Activated T-cell treated with anti-CD3 and anti-CD28 coated beads, Interleukin-2, amount 50 U/mL, for 1 hour (primary cell): ENCODE measurements at regions not wholly inside any gene's neighbourhood (a gene's known extent, or its start where the extent isn't known, plus 50 kb on each side); places are given as distances from the start of the nearest gene placed in this dataset.

Experiments used
- DNase-seq: peaks from one replicate; pipeline ENCODE4 v3.0.0-alpha.2; 2020

DNA sequence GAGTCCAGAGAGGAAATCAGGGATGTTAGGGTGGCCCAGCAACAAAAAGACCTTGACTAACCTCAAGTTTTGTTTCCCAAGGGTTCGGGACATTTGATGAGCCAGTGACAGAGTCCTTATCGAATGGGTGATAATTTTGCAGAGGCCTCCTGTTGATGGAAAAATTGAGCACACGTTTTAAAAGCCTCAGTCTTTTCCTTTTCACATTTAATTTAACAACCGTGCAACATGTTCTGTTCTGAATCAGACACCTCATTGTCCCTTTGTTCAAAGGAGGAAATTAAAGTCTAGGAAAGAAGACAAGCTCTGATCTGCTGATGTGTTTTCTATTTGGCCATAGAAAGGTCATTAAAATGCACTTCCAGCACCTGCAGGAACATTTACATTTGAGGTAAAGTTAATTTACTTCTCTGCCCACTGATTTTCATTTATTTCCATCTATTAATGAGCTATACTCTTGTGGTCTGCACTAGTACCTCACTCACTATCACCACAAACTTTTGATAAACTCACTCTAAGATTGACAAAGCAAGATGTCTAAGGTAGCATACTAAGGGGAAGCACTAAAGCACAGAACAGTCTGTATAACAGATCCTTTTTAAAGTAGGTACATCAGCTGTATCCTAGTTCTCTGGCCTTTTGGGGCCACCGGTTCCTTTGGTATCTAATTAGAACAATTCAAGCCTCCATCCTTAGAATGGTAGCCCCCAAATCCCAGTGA is 147.0 kb downstream of the RPAP3 start:
- no peak for DNase-seq

DNA sequence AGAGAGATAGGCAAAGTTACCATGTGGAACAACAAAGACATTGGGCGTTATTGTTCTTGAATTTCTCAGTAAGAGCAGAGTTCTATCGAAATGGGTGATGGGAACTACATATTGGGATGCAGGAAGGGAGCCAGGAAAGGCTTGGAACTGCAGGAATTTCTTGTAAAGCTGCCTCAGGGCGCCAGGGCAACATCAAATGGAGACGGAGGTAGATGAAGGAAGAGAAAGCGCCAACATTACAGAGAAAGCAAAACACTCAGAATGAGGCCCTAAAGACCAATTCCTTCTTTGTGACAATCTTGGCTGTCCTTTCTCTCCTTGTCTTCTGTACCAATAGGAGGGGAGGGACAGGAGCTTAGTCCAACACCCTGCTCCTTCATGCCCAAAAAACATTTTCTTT is 148.4 kb downstream of the RPAP3 start:
- no peak for DNase-seq

DNA sequence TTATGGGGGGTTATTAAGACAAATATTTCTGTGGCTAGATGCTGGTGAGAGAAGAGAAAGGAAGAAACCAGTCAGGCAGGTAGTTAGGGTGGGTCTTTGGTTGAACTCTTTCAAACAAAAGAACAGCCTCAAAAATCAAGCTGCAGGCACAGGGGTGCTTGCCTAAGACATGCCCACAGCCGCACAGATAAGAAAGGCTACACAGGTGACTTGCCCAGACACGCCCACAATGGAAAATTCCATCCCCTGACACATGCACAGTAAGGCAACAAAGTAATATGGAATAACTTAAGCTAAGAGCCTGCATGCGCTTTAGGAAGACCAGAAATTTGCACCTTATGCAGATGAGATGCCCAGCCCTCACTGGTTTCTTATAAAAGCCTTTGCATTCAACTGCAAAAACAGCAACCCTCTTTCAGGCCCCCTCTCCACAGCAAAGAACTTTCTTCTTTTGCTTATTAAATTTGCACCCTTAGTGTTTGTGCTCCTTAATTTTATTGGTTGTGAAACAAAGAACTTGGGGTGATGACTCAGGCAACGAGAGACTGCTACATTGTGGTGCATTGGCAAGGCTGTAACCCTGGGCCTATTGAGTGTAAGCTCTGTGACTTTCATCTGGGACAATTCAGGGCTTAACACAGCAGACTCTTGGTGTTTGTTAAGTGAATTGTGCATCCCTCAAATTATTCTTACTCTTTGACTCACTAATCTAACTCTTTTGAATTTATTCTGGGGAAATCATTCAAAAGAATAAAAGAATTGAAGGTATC is 149.4 kb downstream of the RPAP3 start:
- no peak for DNase-seq

DNA sequence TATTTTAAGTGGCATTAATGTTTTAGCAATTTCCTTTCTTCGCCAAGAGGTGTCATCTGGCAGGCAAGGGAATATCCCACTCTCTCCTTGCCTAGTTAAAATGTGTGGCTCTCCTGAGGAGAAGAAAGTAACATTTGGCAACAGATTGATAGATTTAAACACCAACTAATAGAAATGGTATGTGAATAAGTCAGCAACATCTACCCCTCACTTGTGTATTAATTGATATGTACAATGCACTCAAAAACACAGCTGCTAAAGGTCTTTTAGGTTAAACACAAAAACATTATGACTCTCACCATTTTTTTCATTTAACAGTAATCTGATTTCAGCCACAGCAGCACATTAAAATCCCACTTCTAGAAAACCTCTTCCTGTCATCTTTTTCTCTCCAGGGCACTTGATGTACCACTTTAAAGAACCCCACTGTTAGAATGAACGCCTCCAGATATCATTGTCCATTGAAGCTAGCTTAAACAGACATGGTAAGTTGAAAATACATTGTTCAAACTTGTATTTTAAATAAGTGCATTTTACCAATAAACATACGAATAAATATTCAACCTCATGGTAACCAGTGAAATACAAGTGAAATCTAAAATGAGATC is 151.7 kb downstream of the RPAP3 start:
- no peak for DNase-seq

DNA sequence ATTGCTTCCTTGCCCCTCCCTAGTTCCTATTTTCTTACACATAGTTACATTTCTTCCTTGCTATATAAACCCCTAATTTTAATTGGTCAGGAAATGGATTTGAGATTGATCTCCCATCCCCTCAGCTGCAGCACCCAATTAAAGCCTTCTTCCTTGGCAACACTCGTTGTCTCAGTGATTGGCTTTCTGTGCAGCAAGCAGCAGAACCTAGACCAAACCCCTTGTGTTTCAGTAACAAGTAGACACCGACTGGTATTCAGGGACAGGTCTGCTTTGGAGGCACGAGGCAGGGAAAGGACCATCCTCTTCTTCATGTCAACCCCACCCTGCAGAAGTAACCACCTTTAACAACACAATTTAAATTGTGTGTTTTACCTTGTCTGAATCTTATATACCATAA is 152.6 kb downstream of the RPAP3 start:
- DNase-seq = no peak

DNA sequence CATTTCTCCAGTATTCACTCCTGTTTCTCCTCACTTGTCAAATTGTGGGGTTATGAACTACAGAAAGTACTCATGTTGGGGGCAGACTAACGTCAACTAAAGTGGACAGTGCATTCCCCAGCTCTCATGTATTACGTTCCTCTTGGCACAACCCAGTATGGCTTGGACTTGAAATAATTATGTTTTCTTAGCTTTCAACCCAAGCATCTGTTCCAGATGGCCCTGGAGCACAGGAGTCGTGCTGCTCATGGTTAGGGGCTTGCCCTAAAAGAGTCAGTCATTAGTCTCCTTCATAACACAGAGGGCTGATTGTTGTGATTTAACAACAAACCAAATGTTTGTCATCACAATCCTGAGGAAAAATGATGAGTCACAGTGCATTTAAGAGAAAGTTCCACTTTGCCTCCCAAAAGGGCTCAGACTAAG is 154.4 kb downstream of the RPAP3 start:
- DNase-seq = no peak

DNA sequence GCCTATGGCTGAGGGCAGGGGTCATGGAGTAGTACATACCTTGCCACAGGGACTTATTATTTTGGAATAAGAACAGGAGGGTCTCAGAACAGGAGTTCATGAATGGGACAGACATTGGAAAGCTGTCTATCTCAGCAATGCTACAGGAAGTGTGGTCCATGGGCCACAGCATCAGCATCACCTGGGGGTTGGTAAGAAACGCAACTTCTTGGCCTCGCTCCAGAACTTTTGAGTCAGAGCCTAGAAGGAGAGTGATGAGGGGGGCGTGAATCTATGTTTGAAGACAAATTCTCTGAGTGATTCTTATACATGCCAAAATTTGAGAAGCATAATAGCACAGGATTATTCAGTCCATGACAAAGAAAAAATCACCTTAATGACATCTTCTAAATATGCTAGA is 156.6 kb downstream of the RPAP3 start:
- DNase-seq = no peak

DNA sequence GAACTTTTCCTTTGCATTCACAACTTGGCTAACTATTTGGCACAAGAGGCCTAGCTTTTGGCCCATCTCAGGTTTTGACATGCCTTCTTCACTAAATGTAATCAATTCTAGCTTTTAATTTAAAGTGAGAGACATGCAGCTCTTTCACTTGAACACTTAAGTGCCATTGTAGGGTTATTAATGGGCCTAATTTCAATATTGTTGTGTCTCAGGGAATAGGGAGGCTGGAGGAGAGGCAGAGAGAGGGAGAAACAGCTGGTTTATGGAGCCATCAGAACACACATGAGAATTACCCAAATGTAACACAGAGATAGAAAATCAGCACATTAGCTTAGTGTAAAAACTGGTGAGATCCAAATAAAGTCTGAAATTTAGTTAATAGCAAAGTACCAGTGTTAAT is 157.4 kb downstream of the RPAP3 start:
- no peak for DNase-seq

DNA sequence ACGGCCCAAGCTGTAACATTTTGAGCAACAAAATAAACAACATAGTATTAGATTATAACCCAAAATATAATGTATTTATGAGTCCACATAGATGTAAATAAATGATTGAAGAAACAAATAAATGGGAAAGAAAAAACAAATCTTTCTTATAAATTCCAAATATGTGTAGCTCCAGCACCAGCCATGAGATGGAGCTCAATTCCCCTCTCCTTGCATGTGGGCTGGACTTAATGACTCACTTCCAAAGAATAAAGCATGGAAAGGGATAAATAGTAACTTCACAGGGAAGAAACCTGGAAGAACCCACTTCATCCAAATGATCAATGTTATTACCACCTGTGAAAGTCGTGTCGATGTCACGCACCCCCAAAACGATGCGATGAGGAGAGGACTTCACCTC is 158.8 kb downstream of the RPAP3 start:
- DNase-seq = no peak

DNA sequence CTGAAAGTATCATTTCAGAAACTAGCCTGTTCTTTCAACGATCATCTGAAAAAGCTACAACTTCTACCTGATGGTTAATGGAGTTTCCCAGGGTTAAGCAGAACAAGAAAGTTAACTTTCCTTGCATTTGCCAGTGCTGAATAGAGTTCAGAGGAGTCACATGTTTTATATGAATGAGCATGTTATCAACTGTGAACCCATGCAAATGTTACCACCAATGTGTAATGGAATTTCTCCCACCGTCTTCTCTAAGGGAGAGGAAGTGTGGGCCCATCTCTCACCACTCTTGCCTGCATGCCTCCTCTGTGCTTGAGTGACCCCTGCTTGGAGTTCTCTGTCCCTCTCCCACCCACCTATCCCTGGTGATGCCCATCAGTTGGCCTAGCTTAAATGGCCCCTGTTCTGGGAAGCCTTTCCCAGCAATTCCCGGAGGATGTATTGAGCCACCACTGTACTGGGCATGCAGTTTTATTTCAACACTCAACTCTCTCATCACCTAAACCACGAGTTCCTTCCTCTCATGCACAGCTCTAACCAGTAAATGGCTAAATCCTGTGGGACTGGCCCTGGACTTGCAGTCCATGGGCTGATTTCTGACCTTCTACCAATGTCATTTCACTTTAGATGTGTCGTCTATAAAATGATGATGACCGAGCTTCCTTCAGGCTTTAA is 159.8 kb downstream of the RPAP3 start:
- no peak for DNase-seq

DNA sequence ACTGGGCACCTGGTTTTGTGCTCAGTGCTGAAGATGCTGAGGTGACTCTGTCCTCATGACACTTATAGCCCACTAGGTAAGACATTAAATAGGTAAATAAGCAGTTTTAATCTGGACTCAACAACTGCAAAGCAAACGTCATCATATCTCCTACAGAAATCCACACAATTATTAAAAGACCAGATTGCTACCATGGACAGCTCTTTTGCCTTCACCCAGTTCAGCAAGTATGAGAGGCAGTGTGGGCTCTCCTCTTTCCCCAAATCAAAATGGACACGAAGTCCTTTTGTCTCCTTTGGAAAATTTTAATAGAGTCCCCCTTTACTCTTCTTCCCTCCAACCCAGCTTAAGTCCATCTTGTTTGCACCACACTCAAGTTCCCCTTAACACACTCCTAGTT is 171.1 kb downstream of the RPAP3 start:
- DNase-seq = no peak

DNA sequence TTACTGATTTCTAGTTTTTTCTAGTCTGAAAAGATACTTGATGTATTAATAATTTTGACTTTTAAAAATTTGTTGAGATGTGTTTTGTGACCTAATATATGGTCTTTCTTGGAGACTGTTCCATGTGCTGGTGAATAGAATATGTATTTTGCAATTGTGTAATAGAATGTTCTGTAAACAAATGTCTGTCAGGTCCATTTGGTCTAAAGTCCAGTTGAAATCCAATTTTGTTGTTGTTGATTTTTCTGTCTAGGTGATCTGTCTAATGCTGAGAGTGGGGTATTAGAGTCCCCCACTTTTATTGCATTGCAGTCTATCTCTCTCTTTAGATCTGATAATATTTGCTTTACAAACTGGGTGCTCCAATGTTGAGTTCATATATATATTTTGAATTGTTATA is 175.8 kb downstream of the RPAP3 start:
- no peak for DNase-seq

DNA sequence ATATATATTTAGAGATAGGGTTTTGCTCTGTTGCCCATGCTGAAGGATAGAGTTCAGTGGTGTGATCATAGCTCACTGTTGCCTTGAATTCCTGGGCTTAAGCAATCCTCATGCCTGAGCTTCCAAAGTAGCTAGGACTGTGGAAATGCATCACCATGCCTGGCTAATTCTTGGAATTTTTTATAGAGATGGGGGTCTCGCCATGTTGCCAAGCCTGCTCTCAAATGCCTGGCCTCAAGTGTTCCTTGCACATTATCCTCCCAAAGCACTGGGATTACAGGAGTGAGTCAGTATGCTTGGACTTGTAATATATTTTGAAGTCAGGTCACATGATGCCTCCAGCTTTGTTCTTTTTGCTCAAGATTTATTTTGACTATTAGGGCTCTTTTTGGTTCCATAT is 178.0 kb downstream of the RPAP3 start:
- no peak for DNase-seq

DNA sequence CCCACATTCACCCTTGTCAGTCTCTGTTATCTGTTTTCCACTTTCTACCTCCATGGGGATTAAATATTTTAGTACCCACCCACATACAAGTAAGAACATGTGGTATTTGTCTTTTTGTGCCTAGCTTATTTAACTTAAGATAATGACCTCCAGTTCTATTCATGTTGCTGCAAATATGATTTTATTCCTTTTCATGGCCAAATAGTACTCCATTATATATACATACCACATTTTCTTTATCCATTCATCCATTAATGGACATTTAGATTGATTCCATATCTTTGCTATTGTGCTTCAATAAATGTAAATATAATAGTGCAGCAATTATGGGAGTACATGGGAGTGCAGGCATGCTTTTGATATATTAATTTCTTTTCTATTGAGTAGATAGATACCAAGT is 185.8 kb downstream of the RPAP3 start:
- no peak for DNase-seq

DNA sequence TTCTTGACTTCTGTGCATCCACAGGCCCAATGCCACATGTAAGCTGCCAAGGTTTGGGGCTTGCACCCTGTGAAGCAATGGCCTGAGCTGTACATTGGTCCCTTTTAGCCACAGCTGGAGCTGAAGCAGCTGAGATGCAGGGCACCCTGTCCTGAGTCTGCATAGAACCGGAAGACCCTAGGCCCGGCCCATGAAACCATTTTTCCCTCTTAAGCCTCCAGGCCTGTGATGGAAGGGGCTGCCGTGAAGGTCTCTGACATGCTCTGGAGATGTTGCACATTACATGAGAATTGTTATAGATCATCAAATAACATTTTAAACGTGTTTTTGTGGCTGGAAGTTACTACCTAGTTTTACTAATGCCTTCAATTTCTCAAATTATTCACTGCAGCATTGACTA is 188.7 kb downstream of the RPAP3 start:
- no peak for DNase-seq

DNA sequence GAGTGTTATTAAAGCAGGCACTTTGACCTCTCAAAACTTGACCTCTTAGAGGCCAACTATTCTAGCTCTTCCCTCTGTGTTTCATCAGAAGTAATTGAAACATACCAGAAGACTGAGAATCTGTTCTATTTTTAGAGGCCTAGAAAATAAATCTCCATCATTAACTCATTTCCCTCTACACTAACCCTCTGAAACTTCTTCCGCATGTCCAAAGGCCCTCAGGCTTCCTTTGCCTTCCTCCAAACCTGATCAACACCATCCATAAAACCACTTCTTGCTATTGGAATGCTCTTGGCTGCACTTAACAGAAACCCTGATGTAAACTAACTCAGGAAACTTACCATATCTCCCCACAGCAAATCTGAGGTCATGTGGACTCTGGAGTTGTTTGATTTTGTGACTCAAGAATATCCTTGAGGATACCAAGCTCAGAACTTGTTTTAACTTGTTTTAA is 196.4 kb downstream of the RPAP3 start:
- DNase-seq = no peak

DNA sequence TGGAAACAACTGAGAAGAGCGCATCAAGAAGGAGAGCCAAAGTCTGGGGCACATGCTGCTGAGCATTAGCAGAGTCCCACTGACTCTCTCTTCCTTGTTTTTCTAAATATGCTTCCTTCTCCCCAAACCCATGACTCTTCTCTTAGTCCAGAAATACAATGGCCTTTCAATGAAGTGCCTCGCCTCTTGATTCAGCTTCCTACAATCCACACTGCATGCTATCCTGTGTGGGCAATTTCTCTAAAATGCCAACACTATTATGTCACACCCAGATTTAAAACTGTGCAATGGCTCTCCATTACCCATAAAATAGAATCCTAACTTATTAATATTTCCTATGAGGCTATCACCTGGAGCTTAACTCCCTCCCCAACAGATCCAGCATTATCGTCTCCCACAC is 198.6 kb downstream of the RPAP3 start:
- DNase-seq = no peak

DNA sequence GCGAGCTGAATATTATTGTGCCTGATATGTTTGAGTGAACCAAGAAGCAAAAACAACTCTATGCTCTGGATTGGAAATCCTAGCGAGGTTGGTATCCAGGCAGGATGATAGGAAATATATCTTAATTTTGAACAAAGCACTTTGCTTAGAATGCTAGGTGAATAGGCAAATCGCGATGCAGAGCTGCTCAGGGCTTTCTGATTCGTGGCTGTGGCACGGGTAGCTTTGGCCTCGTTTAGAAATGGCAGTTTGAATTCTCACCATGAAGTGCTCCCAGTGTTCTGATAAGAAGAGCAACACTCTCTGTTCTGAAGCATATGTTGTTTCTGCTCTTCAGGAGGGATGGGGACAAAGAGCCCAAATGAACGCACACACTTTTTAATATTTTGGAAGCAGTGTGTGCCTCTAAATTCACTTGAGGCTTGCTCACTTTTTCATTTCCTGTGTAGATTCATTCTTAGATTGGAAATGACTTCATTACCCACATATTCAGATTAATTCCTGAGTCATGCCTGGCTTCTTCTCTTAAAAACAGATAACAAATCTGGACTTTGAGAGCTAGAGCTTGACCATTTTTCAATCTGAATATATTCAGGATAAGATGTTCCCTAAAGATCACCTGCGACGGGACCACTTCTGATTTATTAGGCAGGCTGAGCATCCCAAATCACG is 200.9 kb downstream of the RPAP3 start:
- no peak for DNase-seq

DNA sequence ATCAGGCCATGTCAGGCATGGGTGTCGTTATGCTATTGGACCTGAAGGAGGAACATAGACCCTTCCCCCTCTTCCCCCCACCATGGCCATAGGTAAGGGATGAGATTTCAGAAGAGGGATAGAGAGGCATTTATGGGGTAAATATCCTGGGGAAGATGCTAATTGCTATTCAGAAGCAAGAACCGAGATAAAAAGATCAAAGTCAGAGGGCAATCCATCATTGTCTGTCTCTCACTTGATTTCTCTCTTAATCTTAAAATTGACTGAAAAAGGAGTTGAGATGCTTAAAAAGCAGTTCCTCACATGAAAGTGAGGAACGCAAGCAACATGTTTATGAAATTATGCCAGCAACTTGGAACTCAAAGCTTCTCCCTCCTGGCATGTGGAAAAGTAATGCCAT is 212.0 kb downstream of the RPAP3 start:
- no peak for DNase-seq

DNA sequence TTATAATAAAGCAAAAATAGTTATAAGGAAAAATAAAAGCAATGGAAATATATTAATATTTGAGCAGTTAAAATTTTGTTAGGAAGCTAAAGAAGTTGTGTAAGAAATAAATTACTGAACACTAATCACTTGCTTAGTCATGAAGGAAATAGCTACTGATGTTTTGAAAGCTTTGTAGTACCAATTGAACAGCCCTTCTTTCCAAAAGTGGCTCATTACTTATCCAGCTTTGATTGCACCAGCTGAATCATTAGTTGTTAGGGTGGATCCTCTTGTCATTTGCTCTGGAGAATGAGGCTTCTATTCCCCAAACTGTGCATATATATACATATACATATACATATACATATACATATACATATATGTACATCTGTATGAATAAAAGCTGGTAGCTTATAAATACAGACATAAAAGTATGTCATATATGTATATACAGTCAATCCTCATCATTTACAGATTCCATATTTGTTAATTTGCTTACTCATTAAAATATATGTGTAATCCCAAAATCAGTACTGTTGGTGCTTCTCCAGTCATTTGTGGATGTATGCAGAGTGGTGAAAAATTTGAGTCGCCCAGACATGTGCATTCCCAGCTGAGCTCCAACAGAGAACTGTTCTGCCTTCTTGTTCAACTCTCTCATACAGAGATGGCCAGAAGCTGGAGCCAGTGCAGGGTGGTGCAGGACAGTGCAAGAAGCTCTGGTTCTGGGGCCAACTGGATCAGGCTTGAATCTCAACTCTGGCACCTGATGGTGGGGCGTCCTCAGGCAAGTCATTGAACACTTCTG is 214.1 kb downstream of the RPAP3 start:
- DNase-seq = no peak

DNA sequence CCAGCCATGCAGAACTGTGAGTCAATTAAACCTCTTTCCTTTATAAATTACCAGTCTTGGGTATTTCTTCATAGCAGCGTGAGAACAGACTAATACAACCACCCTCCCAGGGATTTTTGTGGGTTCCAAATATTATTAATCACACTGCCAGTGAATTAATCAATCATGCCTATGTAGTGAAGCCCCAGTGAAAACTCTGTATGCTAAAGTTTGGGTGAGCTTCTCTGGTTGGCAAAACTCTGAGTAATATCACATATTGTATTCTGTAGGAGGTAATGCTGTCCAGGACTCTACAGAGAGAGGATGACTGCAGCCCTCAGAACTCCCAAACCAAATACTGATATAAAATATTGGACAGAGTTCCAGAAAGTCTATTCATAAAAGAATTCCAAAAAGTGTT is 216.9 kb downstream of the RPAP3 start:
- no peak for DNase-seq

DNA sequence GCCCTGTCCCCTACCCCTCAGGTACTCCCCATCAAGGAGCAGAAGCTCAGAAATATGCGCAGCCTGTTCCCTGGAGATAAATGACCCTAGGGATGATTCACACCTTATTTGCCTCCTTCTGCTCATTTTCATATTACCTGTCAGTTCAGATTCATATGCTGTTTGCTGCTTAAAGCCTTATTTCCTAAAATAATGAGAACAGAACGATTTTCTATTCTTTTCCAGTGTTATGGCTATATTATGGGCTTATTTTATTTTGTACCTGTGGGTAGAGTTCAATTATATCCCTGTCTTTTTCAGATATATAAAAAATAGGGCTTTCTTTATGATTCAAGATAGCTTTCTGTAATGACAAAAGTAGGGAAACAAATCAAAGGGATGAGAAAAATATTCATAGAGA is 224.8 kb downstream of the RPAP3 start:
- no peak for DNase-seq
